Fibroblast of lung (primary cell): ENCODE measurements at regions not wholly inside any gene's neighbourhood (a gene's known extent, or its start where the extent isn't known, plus 50 kb on each side); places are given as distances from the start of the nearest gene placed in this dataset.

Experiments used
- EZH2 ChIP-seq: IDR thresholded peaks from 2 replicates; pipeline ENCODE4 v1.5.1; 2012; ENCODE audit warnings: low read length, control low read depth, mild to moderate bottlenecking; ENCODE audit errors: missing control alignments
- TF ChIP-seq, protein P1 (sequence below), 2 donors: IDR thresholded peaks in 1 of 2; conservative IDR thresholded peaks in 1 of 2; 1 replicate in 1 of 2; 2 replicates in 1 of 2; pipeline ENCODE4 v1.5.1; 2011 to 2012; ENCODE audit warnings: low read length in 2 of 2, control low read depth in 1 of 2, inconsistent platforms in 1 of 2, low read depth in 1 of 2, mild to moderate bottlenecking in 1 of 2

GRCh38 chr7:116361767-116362166, 137.8 kb upstream of the CAV2 start:
- TF ChIP-seq, protein P1, sequence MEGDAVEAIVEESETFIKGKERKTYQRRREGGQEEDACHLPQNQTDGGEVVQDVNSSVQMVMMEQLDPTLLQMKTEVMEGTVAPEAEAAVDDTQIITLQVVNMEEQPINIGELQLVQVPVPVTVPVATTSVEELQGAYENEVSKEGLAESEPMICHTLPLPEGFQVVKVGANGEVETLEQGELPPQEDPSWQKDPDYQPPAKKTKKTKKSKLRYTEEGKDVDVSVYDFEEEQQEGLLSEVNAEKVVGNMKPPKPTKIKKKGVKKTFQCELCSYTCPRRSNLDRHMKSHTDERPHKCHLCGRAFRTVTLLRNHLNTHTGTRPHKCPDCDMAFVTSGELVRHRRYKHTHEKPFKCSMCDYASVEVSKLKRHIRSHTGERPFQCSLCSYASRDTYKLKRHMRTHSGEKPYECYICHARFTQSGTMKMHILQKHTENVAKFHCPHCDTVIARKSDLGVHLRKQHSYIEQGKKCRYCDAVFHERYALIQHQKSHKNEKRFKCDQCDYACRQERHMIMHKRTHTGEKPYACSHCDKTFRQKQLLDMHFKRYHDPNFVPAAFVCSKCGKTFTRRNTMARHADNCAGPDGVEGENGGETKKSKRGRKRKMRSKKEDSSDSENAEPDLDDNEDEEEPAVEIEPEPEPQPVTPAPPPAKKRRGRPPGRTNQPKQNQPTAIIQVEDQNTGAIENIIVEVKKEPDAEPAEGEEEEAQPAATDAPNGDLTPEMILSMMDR (conservative IDR thresholded peaks at IDR 0.05 in 1 of 2, IDR thresholded peaks at IDR 0.05 in 1 of 2; ENCODE audit: low read depth in 1 of 2, low read length in 2 of 2): no peak
- no peak for TF ChIP-seq EZH2
